Activated B cell treated with CpG ODN at 0.5 μM for 24 hours (primary cell): ENCODE measurements at regions not wholly inside any gene's neighbourhood (a gene's known extent, or its start where the extent isn't known, plus 50 kb on each side); places are given as distances from the start of the nearest gene placed in this dataset.

Experiments
- ATAC-seq: fragments of 200-7000 bp; cut with Tn5 transposase; one replicate; pipeline ENCODE4 v1.10.0; 2021; ENCODE audit warnings: low read depth, mild to moderate bottlenecking, moderate library complexity
- CTCF ChIA-PET: fragments of 350-600 bp; sonication (Branson Sonifier 250); formaldehyde crosslinking; loops from one replicate; lab custom pipeline; 2021; ENCODE audit warnings: antibody characterized with exemption; lab: Charles Lee
- POLR2A ChIA-PET: fragments of 350-600 bp; sonication (Branson Sonifier 250); formaldehyde crosslinking; loops from one replicate; lab custom pipeline; 2021; ENCODE audit warnings: antibody characterized with exemption; lab: Charles Lee
- DNase-seq: peaks from one replicate; pipeline ENCODE4 v3.0.0; 2022
- H3K27ac Mint-ChIP-seq: one replicate; pipeline ENCODE4 v1.8.0; 2020; ENCODE audit warnings: mixed read lengths
- H3K27me3 Mint-ChIP-seq: one replicate; pipeline ENCODE4 v1.8.0; 2021; ENCODE audit warnings: mixed read lengths
- H3K36me3 Mint-ChIP-seq: one replicate; pipeline ENCODE4 v1.8.0; 2021; ENCODE audit warnings: low read depth, mixed read lengths
- H3K4me1 Mint-ChIP-seq: one replicate; pipeline ENCODE4 v1.8.0; 2021; ENCODE audit warnings: mixed read lengths
- H3K4me3 Mint-ChIP-seq: one replicate; pipeline ENCODE4 v1.8.0; 2020; ENCODE audit warnings: mild to moderate bottlenecking, mixed read lengths
- H3K9me3 Mint-ChIP-seq: one replicate; pipeline ENCODE4 v1.8.0; 2020; ENCODE audit warnings: mixed read lengths
- CTCF ChIP-seq: fragments of 200-600 bp; IDR thresholded peaks from one replicate; pipeline ENCODE4 v1.8.0; 2022; ENCODE audit warnings: antibody characterized with exemption, mild to moderate bottlenecking
- intact Hi-C: fragments of 100-400 bp; cut with micrococcal nuclease; formaldehyde crosslinking; loops from one replicate; pipeline ENCODE4 v1.15.1; 2024

DNA sequence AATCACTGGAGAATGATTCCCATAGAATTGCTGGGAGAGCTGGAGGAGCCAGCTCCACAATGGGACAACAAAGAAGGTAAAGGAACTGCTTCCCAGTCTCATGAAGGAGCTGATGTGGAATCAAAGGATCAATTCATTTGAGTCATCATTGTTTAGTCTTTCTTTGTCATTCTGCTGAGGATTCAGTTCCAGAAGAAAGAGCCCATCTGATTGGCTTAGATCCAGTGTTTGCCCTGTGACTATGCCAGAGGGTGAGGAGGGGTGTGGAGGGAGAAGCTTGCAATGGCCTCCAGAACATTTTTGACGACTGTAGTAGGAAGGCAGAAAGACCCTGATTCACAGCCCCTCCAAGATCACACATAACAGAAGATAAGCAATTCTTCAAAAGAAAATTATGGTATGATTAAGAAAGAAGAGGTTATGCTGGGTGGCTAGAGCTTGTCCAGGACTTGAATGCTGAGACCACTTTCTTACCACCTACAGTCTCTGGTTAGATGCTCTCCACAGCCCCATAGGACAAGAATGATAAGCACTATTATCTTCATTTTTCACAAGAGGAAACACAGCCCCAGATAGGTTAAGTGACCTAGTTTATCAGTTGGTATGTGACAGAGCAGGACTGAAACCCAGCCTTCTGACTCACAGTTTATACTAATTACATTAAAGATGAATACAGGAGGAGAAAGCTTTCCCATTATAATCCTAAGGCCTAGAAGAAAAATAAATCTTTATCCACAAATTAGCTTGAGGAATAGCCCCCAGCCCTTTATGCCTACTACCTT, 363.1 kb downstream of the PRELID2 start:
- H3K4me3 Mint-ChIP-seq, result no peak overlapping the region
- ATAC-seq (no peak), DNase-seq (no peak)
- POLR2A ChIA-PET, result no interaction called here
- H3K4me1 Mint-ChIP-seq, result no peaks in the 10 kb centered on the region
- H3K27me3 Mint-ChIP-seq, result no peaks in the 10 kb centered on the region
- TF ChIP-seq CTCF, result no peak
- H3K9me3 Mint-ChIP-seq, result no peaks in the 10 kb centered on the region
- H3K27ac Mint-ChIP-seq, result no peak overlapping the region
- intact Hi-C loops, result no loop called here
- CTCF ChIA-PET, result no interaction called here
- no peaks in the 10 kb centered on the region for H3K36me3 Mint-ChIP-seq

- intact Hi-C loops, result no loop called here
- TF ChIP-seq CTCF, result no peak
- POLR2A ChIA-PET, result no interaction called here
- no peak overlapping the region for H3K4me3 Mint-ChIP-seq
- ATAC-seq (no peak), DNase-seq (no peak)
- no peaks in the 10 kb centered on the region for H3K9me3 Mint-ChIP-seq
- CTCF ChIA-PET, result no interaction called here
- no peaks in the 10 kb centered on the region for H3K27me3 Mint-ChIP-seq
- no peaks in the 10 kb centered on the region for H3K36me3 Mint-ChIP-seq
- H3K27ac Mint-ChIP-seq, result no peak overlapping the region
- no peaks in the 10 kb centered on the region for H3K4me1 Mint-ChIP-seq
Observed at GRCh38 chr5:145471026-145471425, 364.1 kb downstream of the PRELID2 start.

DNA sequence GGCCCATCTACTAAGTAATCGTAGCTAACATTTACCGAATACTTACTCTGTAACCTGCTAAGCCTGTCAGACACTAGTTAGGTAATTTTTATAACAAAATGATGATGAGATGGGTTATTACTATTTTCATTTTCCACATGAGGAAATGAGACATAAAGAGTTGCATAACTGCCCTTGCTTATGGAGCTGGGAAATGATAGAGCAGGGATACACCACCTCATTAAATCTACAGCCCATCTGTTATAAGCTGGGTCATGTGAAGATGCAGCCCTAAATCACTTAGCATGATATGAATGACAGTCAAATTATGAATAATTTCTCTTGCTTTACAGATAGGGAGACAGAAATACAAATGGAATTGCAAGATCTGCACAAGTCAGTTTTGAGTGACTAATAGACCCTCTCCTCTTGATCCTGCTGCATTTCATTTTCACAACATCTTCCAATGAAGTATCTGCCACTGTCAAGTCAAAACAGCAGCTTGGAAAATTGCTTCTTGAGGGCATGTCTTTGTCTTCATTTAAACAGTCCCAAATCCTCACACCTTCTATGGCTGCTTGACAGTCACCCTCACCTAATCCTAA, 364.7 kb downstream of the PRELID2 start:
- intact Hi-C loops, result no loop called here
- TF ChIP-seq CTCF, result no peak
- Mint-ChIP-seq H3K36me3 (no peaks in the 10 kb centered on the region), H3K4me1 (no peaks in the 10 kb centered on the region), H3K4me3 (no peak overlapping the region), H3K27ac (no peak overlapping the region), H3K27me3 (no peaks in the 10 kb centered on the region), H3K9me3 (no peaks in the 10 kb centered on the region)
- ATAC-seq, result no peak
- ChIA-PET CTCF (no interaction called here), POLR2A (no interaction called here)
- DNase-seq, result no peak

- no peaks in the 10 kb centered on the region for H3K4me1 Mint-ChIP-seq
- no peak for TF ChIP-seq CTCF
- ChIA-PET POLR2A (no interaction called here), CTCF (no interaction called here)
- DNase-seq, result no peak
- no peaks in the 10 kb centered on the region for H3K36me3 Mint-ChIP-seq
- no peak overlapping the region for H3K4me3 Mint-ChIP-seq
- no peaks in the 10 kb centered on the region for H3K27me3 Mint-ChIP-seq
- no peak for ATAC-seq
- H3K27ac Mint-ChIP-seq, result no peak overlapping the region
- intact Hi-C loops, result no loop called here
- no peaks in the 10 kb centered on the region for H3K9me3 Mint-ChIP-seq
Observed at GRCh38 chr5:145467446-145467845, 367.7 kb downstream of the PRELID2 start.

- Mint-ChIP-seq H3K27ac (no peak overlapping the region), H3K36me3 (no peaks in the 10 kb centered on the region), H3K4me3 (no peak overlapping the region), H3K9me3 (no peaks in the 10 kb centered on the region), H3K4me1 (no peaks in the 10 kb centered on the region), H3K27me3 (no peaks in the 10 kb centered on the region)
- CTCF ChIA-PET, result no interaction called here
- POLR2A ChIA-PET, result no interaction called here
- no peak for ATAC-seq
- no peak for TF ChIP-seq CTCF
- intact Hi-C loops, result no loop called here
- no peak for DNase-seq
Observed at GRCh38 chr5:145466533-145466932, 368.6 kb downstream of the PRELID2 start.
